ENCODE measurements at regions not wholly inside any gene's neighbourhood (a gene's known extent, or its start where the extent isn't known, plus 50 kb on each side); places are given as distances from the start of the nearest gene placed in this dataset.
A peak's percentile ranks its signal among the peaks of the same experiment; 100 is the strongest.

DNA sequence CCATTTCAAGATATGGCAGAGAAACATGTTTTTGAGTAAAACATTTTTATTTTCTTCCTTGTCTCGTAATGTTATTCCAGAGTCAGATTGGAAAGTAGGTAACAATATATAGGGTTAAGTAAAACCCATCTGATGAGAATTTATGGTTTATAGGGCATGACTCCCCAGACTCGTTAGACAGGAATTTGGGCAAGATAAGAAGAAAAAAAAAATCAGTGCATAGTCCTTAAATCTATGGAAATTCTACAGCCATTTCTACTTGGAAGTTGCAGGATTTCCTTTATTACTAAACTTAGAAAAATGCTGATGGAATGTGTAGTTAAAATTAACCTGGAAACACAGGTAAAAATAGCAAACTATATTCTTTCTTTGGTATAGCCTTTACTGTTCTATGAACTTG is 366.1 kb upstream of the MAGEB16 start:
- peaks cover 4% of the 10 kb centered on the region for H3K9me3 ChIP-seq (ENCODE audit: low read depth, low read length, poor library complexity, severe bottlenecking)
- ChIA-PET CTCF (no interaction called here), POLR2A (ENCODE audit: low non-redundant PET) (no interaction called here)
- H3K4me1 ChIP-seq (ENCODE audit: insufficient read depth, low read length, poor library complexity, severe bottlenecking): no peaks in the 10 kb centered on the region
- H3K27ac ChIP-seq (ENCODE audit: low read depth, low read length, poor library complexity, severe bottlenecking): no peak overlapping the region
- no peak overlapping the region for H3K4me3 ChIP-seq (ENCODE audit: low read depth, low read length, poor library complexity, severe bottlenecking)
- intact Hi-C loops (cut with micrococcal nuclease; ENCODE audit: unreplicated experiment): no loop called here
- H3K27me3 ChIP-seq (replicated peaks; ENCODE audit: insufficient read depth, low read depth, low read length, poor library complexity): no peaks in the 10 kb centered on the region
- BruUV-seq (replicated peaks): no TSS peak
- no peak for TF ChIP-seq EZH2 (IDR thresholded peaks at IDR 0.05; ENCODE audit: borderline replicate concordance, low read depth, low read length, poor library complexity, severe bottlenecking)
- TF ChIP-seq, protein P1, sequence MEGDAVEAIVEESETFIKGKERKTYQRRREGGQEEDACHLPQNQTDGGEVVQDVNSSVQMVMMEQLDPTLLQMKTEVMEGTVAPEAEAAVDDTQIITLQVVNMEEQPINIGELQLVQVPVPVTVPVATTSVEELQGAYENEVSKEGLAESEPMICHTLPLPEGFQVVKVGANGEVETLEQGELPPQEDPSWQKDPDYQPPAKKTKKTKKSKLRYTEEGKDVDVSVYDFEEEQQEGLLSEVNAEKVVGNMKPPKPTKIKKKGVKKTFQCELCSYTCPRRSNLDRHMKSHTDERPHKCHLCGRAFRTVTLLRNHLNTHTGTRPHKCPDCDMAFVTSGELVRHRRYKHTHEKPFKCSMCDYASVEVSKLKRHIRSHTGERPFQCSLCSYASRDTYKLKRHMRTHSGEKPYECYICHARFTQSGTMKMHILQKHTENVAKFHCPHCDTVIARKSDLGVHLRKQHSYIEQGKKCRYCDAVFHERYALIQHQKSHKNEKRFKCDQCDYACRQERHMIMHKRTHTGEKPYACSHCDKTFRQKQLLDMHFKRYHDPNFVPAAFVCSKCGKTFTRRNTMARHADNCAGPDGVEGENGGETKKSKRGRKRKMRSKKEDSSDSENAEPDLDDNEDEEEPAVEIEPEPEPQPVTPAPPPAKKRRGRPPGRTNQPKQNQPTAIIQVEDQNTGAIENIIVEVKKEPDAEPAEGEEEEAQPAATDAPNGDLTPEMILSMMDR (conservative IDR thresholded peaks at IDR 0.05; ENCODE audit: low read depth, low read length): no peak
- H3K36me3 ChIP-seq (ENCODE audit: insufficient read depth, low read length, poor library complexity, severe bottlenecking): no peaks in the 10 kb centered on the region
- DNase-seq (ENCODE audit: low spot score): no peak

DNA sequence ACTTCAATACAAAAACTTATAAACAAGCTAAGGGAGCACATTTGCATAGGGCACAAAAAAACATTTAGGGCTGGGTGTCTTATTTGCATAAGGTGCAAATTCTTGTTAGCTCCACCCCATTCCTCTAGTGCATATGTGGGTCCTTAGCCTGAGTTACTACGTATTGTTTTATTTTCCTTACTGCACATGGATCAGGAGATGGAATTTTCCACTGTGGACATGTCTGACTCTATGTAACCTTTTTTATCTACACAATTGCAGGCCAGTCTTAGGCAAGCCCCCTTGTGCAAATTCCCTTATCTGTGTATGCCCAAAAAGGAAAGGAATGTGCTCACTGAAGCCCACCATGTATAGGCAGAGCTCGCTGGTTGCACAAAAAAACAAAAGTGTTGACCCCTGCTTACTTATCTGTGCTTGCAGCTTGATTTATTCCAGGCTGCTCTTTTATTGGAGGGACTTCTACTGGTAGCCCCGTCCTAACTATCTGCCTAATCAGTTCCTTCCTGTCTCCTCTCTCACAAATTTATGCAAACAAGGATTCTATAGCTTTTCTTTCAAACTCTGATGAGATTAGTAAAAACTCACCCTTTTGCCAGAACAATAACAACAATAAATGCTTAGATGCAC is 359.0 kb upstream of the MAGEB16 start:
- POLR2A ChIA-PET (ENCODE audit: low non-redundant PET): no interaction called here
- Histone ChIP-seq H3K36me3 (ENCODE audit: insufficient read depth, low read length, poor library complexity, severe bottlenecking) (no peaks in the 10 kb centered on the region), H3K27me3 (replicated peaks; ENCODE audit: insufficient read depth, low read depth, low read length, poor library complexity) (no peaks in the 10 kb centered on the region), H3K27ac (ENCODE audit: low read depth, low read length, poor library complexity, severe bottlenecking) (no peak overlapping the region), H3K9me3 (ENCODE audit: low read depth, low read length, poor library complexity, severe bottlenecking) (peaks cover 21% of the 10 kb centered on the region), H3K4me1 (ENCODE audit: insufficient read depth, low read length, poor library complexity, severe bottlenecking) (no peaks in the 10 kb centered on the region), H3K4me3 (ENCODE audit: low read depth, low read length, poor library complexity, severe bottlenecking) (no peak overlapping the region)
- TF ChIP-seq EZH2 (IDR thresholded peaks at IDR 0.05; ENCODE audit: borderline replicate concordance, low read depth, low read length, poor library complexity, severe bottlenecking): no peak
- TF ChIP-seq, protein P1 (conservative IDR thresholded peaks at IDR 0.05; ENCODE audit: low read depth, low read length): no peak
- intact Hi-C loops (cut with micrococcal nuclease; ENCODE audit: unreplicated experiment): no loop called here
- DNase-seq (ENCODE audit: low spot score): peak; percentile 27
- CTCF ChIA-PET: no interaction called here
- no TSS peak for BruUV-seq (replicated peaks)

DNA sequence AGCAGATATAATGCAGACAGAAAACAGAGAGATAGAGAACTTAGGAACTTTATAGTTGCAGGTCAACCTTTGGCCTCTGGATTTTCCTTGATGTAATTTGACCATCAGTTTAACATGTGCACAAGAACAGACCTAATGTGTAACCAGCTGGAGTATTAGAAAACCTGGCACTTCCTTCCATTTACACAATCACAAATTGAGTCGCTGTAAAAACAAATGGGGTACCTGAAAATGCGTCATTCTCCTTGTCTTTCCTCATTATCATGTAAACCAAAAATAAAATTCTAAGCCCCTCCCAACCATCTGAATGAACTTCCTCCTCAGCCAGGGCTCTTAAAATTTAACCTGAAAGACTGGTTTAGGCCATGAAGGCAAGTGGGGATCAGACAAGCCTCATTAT is 358.4 kb upstream of the MAGEB16 start:
- Histone ChIP-seq H3K4me1 (ENCODE audit: insufficient read depth, low read length, poor library complexity, severe bottlenecking) (no peaks in the 10 kb centered on the region), H3K27me3 (replicated peaks; ENCODE audit: insufficient read depth, low read depth, low read length, poor library complexity) (no peaks in the 10 kb centered on the region), H3K36me3 (ENCODE audit: insufficient read depth, low read length, poor library complexity, severe bottlenecking) (no peaks in the 10 kb centered on the region), H3K9me3 (ENCODE audit: low read depth, low read length, poor library complexity, severe bottlenecking) (peaks cover 21% of the 10 kb centered on the region), H3K4me3 (ENCODE audit: low read depth, low read length, poor library complexity, severe bottlenecking) (no peak overlapping the region), H3K27ac (ENCODE audit: low read depth, low read length, poor library complexity, severe bottlenecking) (no peak overlapping the region)
- TF ChIP-seq, protein P1 (conservative IDR thresholded peaks at IDR 0.05; ENCODE audit: low read depth, low read length): no peak
- no peak for TF ChIP-seq EZH2 (IDR thresholded peaks at IDR 0.05; ENCODE audit: borderline replicate concordance, low read depth, low read length, poor library complexity, severe bottlenecking)
- ChIA-PET CTCF (no interaction called here), POLR2A (ENCODE audit: low non-redundant PET) (no interaction called here)
- DNase-seq (ENCODE audit: low spot score): no peak
- no TSS peak for BruUV-seq (replicated peaks)
- intact Hi-C loops (cut with micrococcal nuclease; ENCODE audit: unreplicated experiment): no loop called here
